DOHH2 (cell line): ENCODE measurements at regions not wholly inside any gene's neighbourhood (a gene's known extent, or its start where the extent isn't known, plus 50 kb on each side); places are given as distances from the start of the nearest gene placed in this dataset.

Experiments used
- CTCF ChIP-seq: fragments of 200-600 bp; sonication (generic); IDR thresholded peaks from one replicate; pipeline ENCODE4 v1.5.1; 2014; ENCODE audit warnings: antibody characterized with exemption, mild to moderate bottlenecking, low read depth, low read length; ENCODE audit not compliant: poor library complexity, severe bottlenecking
- EZH2phosphoT487 ChIP-seq: fragments of 200-600 bp; sonication (generic); IDR thresholded peaks from 2 replicates; pipeline ENCODE4 v1.6.1; 2017; ENCODE audit warnings: borderline replicate concordance, mild to moderate bottlenecking, antibody characterized with exemption, low read length, moderate library complexity, mixed read lengths

GRCh38 chr4:26185436-26185835 lies 135.4 kb upstream of the RBPJ start:
- TF ChIP-seq CTCF (no peak), EZH2phosphoT487 (no peak)
